Ascending aorta (tissue), 2 donors: ENCODE measurements at regions not wholly inside any gene's neighbourhood (a gene's known extent, or its start where the extent isn't known, plus 50 kb on each side); places are given as distances from the start of the nearest gene placed in this dataset.

Source experiments
- DNase-seq, 2 donors: peaks; one replicate each; pipeline ENCODE4 v3.0.0-alpha.2; 2019; ENCODE audit warnings: low spot score in 2 of 2
- H3K27ac ChIP-seq, 2 donors: fragments of 200-600 bp; sonication (generic); one replicate each; pipeline ENCODE4 v1.5.1; 2016 to 2017; ENCODE audit warnings: mild to moderate bottlenecking in 1 of 2
- H3K27me3 ChIP-seq: fragments of 200-600 bp; sonication (generic); one replicate; pipeline ENCODE4 v1.5.1; 2017
- H3K36me3 ChIP-seq, 2 donors: fragments of 200-600 bp; sonication (generic); one replicate each; pipeline ENCODE4 v1.5.1; 2016
- H3K4me1 ChIP-seq, 2 donors: fragments of 200-600 bp; sonication (generic); one replicate each; pipeline ENCODE4 v1.5.1; 2016 to 2017; ENCODE audit warnings: mild to moderate bottlenecking in 1 of 2
- H3K4me3 ChIP-seq, 2 donors: fragments of 200-600 bp; sonication (generic); one replicate each; pipeline ENCODE4 v1.5.1; 2016 to 2017; ENCODE audit warnings: mild to moderate bottlenecking in 1 of 2
- H3K9me3 ChIP-seq, 2 donors: fragments of 200-600 bp; sonication (generic); one replicate each; pipeline ENCODE4 v1.5.1; 2016
- intact Hi-C: fragments of 100-400 bp; cut with DNase I; formaldehyde crosslinking; loops from one replicate; pipeline ENCODE4 v1.15.1; 2023
- TF ChIP-seq, protein P1 (sequence below), 3 experiments: fragments of 200-600 bp in 2 of 3; fragments of 450-650 bp in 1 of 3; sonication (generic) in 2 of 3; IDR thresholded peaks; one replicate each; pipeline ENCODE4 v1.5.1; 2016 to 2019; ENCODE audit warnings: antibody characterized with exemption in 3 of 3, mild to moderate bottlenecking in 1 of 3, moderate library complexity in 1 of 3

DNA sequence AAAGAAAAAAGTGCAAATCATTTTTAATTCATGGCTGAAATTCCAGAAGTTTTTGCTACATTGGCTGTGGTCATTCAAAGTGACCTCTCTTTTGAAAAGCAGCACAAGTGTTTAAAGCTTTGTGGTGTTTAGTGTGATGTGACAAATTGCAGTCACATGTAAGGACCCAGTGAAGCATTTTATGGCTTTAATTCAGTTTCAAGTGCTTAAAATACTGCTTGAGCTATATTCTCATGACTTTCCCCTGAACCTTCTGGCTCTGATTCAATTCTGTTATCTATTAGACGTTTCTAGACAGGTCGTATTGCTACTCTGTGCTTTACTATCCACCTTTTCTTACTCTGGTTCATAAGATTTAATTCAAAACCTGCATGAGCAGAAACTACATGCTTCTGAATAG, 105.8 kb downstream of the FAT4 start:
- intact Hi-C loops = no loop called here
- TF ChIP-seq, protein P1, sequence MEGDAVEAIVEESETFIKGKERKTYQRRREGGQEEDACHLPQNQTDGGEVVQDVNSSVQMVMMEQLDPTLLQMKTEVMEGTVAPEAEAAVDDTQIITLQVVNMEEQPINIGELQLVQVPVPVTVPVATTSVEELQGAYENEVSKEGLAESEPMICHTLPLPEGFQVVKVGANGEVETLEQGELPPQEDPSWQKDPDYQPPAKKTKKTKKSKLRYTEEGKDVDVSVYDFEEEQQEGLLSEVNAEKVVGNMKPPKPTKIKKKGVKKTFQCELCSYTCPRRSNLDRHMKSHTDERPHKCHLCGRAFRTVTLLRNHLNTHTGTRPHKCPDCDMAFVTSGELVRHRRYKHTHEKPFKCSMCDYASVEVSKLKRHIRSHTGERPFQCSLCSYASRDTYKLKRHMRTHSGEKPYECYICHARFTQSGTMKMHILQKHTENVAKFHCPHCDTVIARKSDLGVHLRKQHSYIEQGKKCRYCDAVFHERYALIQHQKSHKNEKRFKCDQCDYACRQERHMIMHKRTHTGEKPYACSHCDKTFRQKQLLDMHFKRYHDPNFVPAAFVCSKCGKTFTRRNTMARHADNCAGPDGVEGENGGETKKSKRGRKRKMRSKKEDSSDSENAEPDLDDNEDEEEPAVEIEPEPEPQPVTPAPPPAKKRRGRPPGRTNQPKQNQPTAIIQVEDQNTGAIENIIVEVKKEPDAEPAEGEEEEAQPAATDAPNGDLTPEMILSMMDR (IDR thresholded peaks at IDR 0.05) = no peak
- Histone ChIP-seq H3K27me3 (no peaks in the 10 kb centered on the region), H3K36me3 (peaks cover 15 to 21% of the 10 kb centered on the region in 2 donors), H3K9me3 (no peaks in the 10 kb centered on the region), H3K27ac (no peak overlapping the region), H3K4me1 (no peaks in the 10 kb centered on the region), H3K4me3 (no peak overlapping the region)
- no peak for DNase-seq

DNA sequence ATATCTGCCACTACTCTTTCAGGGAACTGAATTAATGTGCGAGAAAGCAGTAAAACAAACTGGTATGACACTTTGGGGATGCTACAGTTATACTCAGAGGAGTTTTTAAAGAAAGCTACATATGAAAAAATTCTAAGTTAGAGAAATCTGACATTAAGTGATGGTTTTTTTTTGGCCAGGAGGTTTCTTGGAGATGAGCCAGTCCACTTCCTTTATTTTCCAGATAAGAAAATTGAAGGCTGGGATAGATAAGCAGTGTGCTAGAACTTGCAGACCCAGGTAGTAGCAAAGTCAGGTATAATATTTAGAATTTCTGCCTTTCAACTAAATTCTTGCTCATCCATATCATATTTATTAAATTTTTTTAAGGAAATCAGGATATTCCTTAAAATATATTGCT, 106.8 kb downstream of the FAT4 start:
- no peaks in the 10 kb centered on the region for H3K4me1 ChIP-seq
- peaks cover 10 to 13% of the 10 kb centered on the region in 2 donors for H3K36me3 ChIP-seq
- no peak overlapping the region for H3K27ac ChIP-seq
- H3K27me3 ChIP-seq = no peaks in the 10 kb centered on the region
- DNase-seq = no peak
- intact Hi-C loops = no loop called here
- no peak overlapping the region for H3K4me3 ChIP-seq
- no peaks in the 10 kb centered on the region for H3K9me3 ChIP-seq
- TF ChIP-seq, protein P1 (IDR thresholded peaks at IDR 0.05) = no peak

DNA sequence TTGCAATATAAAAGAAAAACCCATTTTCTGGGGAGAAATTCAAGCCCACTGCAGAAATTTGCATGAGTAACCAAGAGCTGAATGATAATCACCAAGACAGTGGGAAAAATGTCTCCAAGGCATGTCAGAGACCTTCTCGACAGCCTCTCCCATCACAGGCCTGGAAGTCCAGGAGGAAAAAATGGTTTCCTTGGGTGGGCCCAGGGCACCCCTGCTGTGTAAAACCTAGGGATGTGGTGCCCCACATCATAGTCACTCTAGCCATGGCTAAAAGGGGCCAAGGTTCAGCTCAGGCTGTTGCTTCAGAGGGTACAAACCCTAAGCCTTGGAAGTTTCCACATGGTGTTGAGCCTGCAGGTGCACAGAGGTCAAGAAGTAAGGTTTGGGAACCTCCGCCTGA, 108.4 kb downstream of the FAT4 start:
- Histone ChIP-seq H3K4me1 (no peaks in the 10 kb centered on the region), H3K4me3 (no peak overlapping the region), H3K27me3 (no peaks in the 10 kb centered on the region), H3K9me3 (no peaks in the 10 kb centered on the region), H3K27ac (no peak overlapping the region), H3K36me3 (peaks cover 2 to 3% of the 10 kb centered on the region in 2 donors)
- DNase-seq = no peak
- TF ChIP-seq, protein P1 (IDR thresholded peaks at IDR 0.05) = no peak
- intact Hi-C loops = no loop called here

DNA sequence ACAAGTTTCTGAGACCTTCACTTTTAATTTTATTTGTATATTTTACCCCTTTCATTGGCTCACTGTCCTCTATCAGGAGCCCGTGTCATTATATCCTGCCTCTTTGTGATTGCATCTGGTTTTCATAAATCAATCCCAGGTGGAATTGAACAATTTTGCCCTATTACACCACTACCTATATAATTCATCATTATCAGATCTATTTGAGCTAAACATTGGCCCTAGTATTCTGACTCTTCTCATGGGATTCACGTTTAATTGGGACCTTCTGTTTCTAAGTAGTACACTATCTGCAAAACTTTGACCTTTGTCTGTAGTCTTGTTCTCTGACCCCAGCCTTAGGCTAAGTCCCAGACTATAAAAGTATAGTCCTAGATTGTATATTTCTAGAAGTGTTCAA, 114.1 kb downstream of the FAT4 start:
- intact Hi-C loops = no loop called here
- Histone ChIP-seq H3K27ac (no peak overlapping the region), H3K4me1 (peaks cover 0 to 7% of the 10 kb centered on the region in 2 donors), H3K9me3 (no peaks in the 10 kb centered on the region), H3K27me3 (no peaks in the 10 kb centered on the region), H3K36me3 (no peaks in the 10 kb centered on the region), H3K4me3 (no peak overlapping the region)
- no peak for DNase-seq
- TF ChIP-seq, protein P1 (IDR thresholded peaks at IDR 0.05) = no peak

DNA sequence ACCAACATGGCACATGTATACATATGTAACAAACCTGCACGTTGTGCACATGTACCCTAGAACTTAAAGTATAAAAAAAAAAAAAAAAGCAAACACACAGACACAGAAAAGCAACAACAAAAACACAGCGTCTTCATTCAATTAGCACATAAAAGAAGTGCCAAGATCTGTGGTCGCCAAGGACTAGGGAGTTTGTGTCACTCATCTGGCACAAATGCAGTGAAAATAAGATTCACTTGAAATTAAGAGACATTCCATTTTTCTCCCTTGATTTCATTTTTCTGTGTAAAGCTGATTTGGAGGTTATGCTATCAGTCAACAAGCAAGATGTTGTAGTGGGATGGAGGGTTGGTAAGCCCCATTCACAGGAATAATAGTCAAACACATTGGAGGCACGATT, 115.3 kb downstream of the FAT4 start:
- intact Hi-C loops = no loop called here
- Histone ChIP-seq H3K36me3 (peaks cover 0 to 3% of the 10 kb centered on the region in 2 donors), H3K27ac (no peak overlapping the region), H3K9me3 (no peaks in the 10 kb centered on the region), H3K27me3 (no peaks in the 10 kb centered on the region), H3K4me3 (no peak overlapping the region), H3K4me1 (peaks cover 0 to 7% of the 10 kb centered on the region in 2 donors)
- TF ChIP-seq, protein P1 (IDR thresholded peaks at IDR 0.05) = no peak
- DNase-seq = no peak

DNA sequence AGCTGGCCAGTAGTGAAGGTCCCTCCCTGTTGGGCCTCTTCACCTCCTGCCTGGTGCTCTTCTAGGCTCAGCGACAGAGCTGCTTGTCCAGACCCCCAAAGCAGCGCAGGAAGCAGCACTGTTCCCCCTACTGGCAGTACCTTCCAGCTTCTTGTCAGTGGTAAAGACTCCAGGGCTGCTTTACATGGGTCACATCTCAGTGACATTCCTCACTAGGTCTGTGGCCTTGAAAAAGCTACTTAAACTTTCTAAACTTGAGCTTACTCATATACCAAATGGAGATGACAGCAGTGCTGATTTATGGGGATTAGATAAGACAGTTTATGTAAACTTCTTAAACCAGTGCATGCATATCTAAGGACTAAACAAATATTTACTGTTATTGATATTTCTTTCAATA, 117.3 kb downstream of the FAT4 start:
- Histone ChIP-seq H3K4me1 (peaks cover 0 to 7% of the 10 kb centered on the region in 2 donors), H3K4me3 (no peak overlapping the region), H3K36me3 (peaks cover 5 to 8% of the 10 kb centered on the region in 2 donors), H3K27me3 (no peaks in the 10 kb centered on the region), H3K27ac (no peak overlapping the region), H3K9me3 (no peaks in the 10 kb centered on the region)
- intact Hi-C loops = no loop called here
- TF ChIP-seq, protein P1 (IDR thresholded peaks at IDR 0.05) = no peak
- DNase-seq = no peak
